ENCODE measurements at regions not wholly inside any gene's neighbourhood (a gene's known extent, or its start where the extent isn't known, plus 50 kb on each side); places are given as distances from the start of the nearest gene placed in this dataset.

- ChIA-PET POLR2A (ENCODE audit: unreplicated experiment) (no interaction called here), CTCF (no interaction called here)
- no peak for DNase-seq
- ATAC-seq (ENCODE audit: low read depth): no peak
- no peak overlapping the region for H3K4me3 ChIP-seq (ENCODE audit: insufficient read depth, low read depth, low read length)
- BruUV-seq (replicated peaks): no TSS peak
- TF ChIP-seq RAD21 (IDR thresholded peaks at IDR 0.05; ENCODE audit: low read length) (no peak), NFE2L2 (IDR thresholded peaks at IDR 0.05; ENCODE audit: low read depth, low read length) (no peak), CHD1 (IDR thresholded peaks at IDR 0.05; ENCODE audit: low read depth, low read length) (no peak), CTCF (conservative IDR thresholded peaks at IDR 0.05; ENCODE audit: low read depth, low read length) (no peak), RCOR1 (IDR thresholded peaks at IDR 0.05; ENCODE audit: insufficient replicate concordance, low read length) (no peak)
- no peak overlapping the region for H3K23ac ChIP-seq (ENCODE audit: low read depth, low read length)
- H3K36me3 ChIP-seq (ENCODE audit: control insufficient read depth, insufficient read depth, low read length): no peaks in the 10 kb centered on the region
- no peak overlapping the region for H2BK5ac ChIP-seq (ENCODE audit: low read depth, low read length, poor library complexity, severe bottlenecking)
- no peak overlapping the region for H2BK15ac ChIP-seq (ENCODE audit: low read depth, low read length)
- no peak overlapping the region for H3K9ac ChIP-seq (ENCODE audit: low read depth, low read length)
- no peak overlapping the region for H4K5ac ChIP-seq (ENCODE audit: low read depth, low read length)
- H3K27ac ChIP-seq (ENCODE audit: insufficient read depth, low read length): no peak overlapping the region
- H4K91ac ChIP-seq (ENCODE audit: insufficient read depth, low read depth, low read length): no peak overlapping the region
- H4K20me1 ChIP-seq (ENCODE audit: insufficient read depth, low read length): no peaks in the 10 kb centered on the region
- H3K9me3 ChIP-seq (ENCODE audit: control insufficient read depth, insufficient read depth, low read length): 0 out of 2 replicates have a peak, but pooled peaks cover 3% of the 10 kb centered on the region
- H3K79me1 ChIP-seq (ENCODE audit: low read depth in 1 of 2, low read length in 2 of 2): no peaks in the 10 kb centered on the region
- no peak overlapping the region for H3K14ac ChIP-seq (replicated peaks; ENCODE audit: low read depth, low read length)
- no peak overlapping the region for H4K8ac ChIP-seq (ENCODE audit: low read depth in 2 of 2, low read length in 2 of 2)
- H3K4me1 ChIP-seq (ENCODE audit: control insufficient read depth, insufficient read depth, low read length): no peaks in the 10 kb centered on the region
- intact Hi-C loops (cut with micrococcal nuclease) (no loop called here), in situ Hi-C loops (cut with MboI; ENCODE audit: low sequenced_read_pairs) (no loop called here), dilution Hi-C loops (cut with HindIII; ENCODE audit: low sequenced_read_pairs, unreplicated experiment) (no loop called here)
- H3K4me2 ChIP-seq (ENCODE audit: low read depth, low read length): no peak overlapping the region
- no peaks in the 10 kb centered on the region for H3K9me1 ChIP-seq (ENCODE audit: insufficient read depth, low read length)
- no peak overlapping the region for H2AFZ ChIP-seq (replicated peaks; ENCODE audit: low read length, poor library complexity)
- no peak overlapping the region for H2AK5ac ChIP-seq (ENCODE audit: low read depth, low read length)
- no peak overlapping the region for H2BK120ac ChIP-seq (ENCODE audit: low read depth, low read length)
- no peak overlapping the region for H3K4ac ChIP-seq (ENCODE audit: low read depth, low read length)
- no CpG with 5 or more reads among the region's 2 CpGs for WGBS, 2 experiments (ENCODE audit: extremely low coverage in 2 of 2, insufficient read length in 1 of 2)
- no peaks in the 10 kb centered on the region for H3K27me3 ChIP-seq (ENCODE audit: control insufficient read depth, insufficient read depth, low read length)
- no peak overlapping the region for H3K56ac ChIP-seq (ENCODE audit: extremely low read depth, insufficient read depth, low read length)
- H3K18ac ChIP-seq (ENCODE audit: low read depth, low read length): no peak overlapping the region
- no peak overlapping the region for H2AK9ac ChIP-seq (replicated peaks; ENCODE audit: low read depth, low read length, poor library complexity)
- no peak overlapping the region for H2BK20ac ChIP-seq (ENCODE audit: low read depth, low read length)
Observed at GRCh38 chr9:11506980-11507379, 894.2 kb upstream of the PTPRD start.

Data from IMR-90 (cell line).